ENCODE measurements at regions not wholly inside any gene's neighbourhood (a gene's known extent, or its start where the extent isn't known, plus 50 kb on each side); places are given as distances from the start of the nearest gene placed in this dataset.
"Not testable (repeated sequence)": the region's sequence is repeated elsewhere in the genome, so short reads cannot be mapped to it uniquely, and the experiment has no call there.

- H3K4me3 Mint-ChIP-seq; H3K4me1 Mint-ChIP-seq (ENCODE audit: low read depth in 2 of 2); DNase-seq (ENCODE audit: low spot score); ATAC-seq; H3K27me3 Mint-ChIP-seq; H3K27ac Mint-ChIP-seq: not testable (repeated sequence)
- H3K9me3 Mint-ChIP-seq: peaks cover 13% of the 10 kb centered on the region
- peaks cover 18% of the 10 kb centered on the region for H3K36me3 Mint-ChIP-seq
These were observed 1122.9 kb downstream of the DNAJB9 start for GRCh38 chr7:109692613-109693012.

GRCh38 chr7:109694149-109695071, 1124.7 kb downstream of the DNAJB9 start:
- DNase-seq (ENCODE audit: low spot score): no peak
- H3K4me3 Mint-ChIP-seq: no peak overlapping the region

GRCh38 chr7:109695419-109695818, 1125.7 kb downstream of the DNAJB9 start:
- Mint-ChIP-seq H3K4me3 (no peak overlapping the region), H3K4me1 (ENCODE audit: low read depth in 2 of 2) (no peaks in the 10 kb centered on the region), H3K27me3 (no peaks in the 10 kb centered on the region), H3K36me3 (peaks cover 15% of the 10 kb centered on the region), H3K9me3 (peaks cover 14% of the 10 kb centered on the region), H3K27ac (no peak overlapping the region)
- ATAC-seq (no peak), DNase-seq (ENCODE audit: low spot score) (no peak)

More at GRCh38 chr7:109694149-109695071, 1124.7 kb downstream of the DNAJB9 start:
- ATAC-seq: no peak
- Mint-ChIP-seq H3K4me1 (ENCODE audit: low read depth in 2 of 2) (peaks cover 0 to 2% of the 10 kb centered on the region in 2 donors), H3K9me3 (peaks cover 17% of the 10 kb centered on the region), H3K27me3 (no peaks in the 10 kb centered on the region), H3K36me3 (peaks cover 22% of the 10 kb centered on the region), H3K27ac (no peak overlapping the region)

GRCh38 chr7:109696723-109697122, 1127.0 kb downstream of the DNAJB9 start:
- peaks cover 15% of the 10 kb centered on the region for H3K9me3 Mint-ChIP-seq
- H3K36me3 Mint-ChIP-seq: peaks cover 12% of the 10 kb centered on the region
- ATAC-seq (no peak), DNase-seq (ENCODE audit: low spot score) (no peak)
- no peaks in the 10 kb centered on the region for H3K4me1 Mint-ChIP-seq (ENCODE audit: low read depth in 2 of 2)
- H3K27ac Mint-ChIP-seq: no peak overlapping the region
- H3K4me3 Mint-ChIP-seq: no peak overlapping the region
- H3K27me3 Mint-ChIP-seq: no peaks in the 10 kb centered on the region

- no peak overlapping the region for H3K4me3 Mint-ChIP-seq
- peaks cover 9% of the 10 kb centered on the region for H3K36me3 Mint-ChIP-seq
- H3K4me1 Mint-ChIP-seq (ENCODE audit: low read depth in 2 of 2): no peaks in the 10 kb centered on the region
- H3K27ac Mint-ChIP-seq: no peak overlapping the region
- peaks cover 16% of the 10 kb centered on the region for H3K9me3 Mint-ChIP-seq
- H3K27me3 Mint-ChIP-seq: no peaks in the 10 kb centered on the region
- no peak for DNase-seq (ENCODE audit: low spot score)
- ATAC-seq: no peak
These were observed 1130.0 kb downstream of the DNAJB9 start for GRCh38 chr7:109699661-109700060.

GRCh38 chr7:109713366-109713765, 1143.7 kb downstream of the DNAJB9 start:
- Mint-ChIP-seq H3K27me3 (no peaks in the 10 kb centered on the region), H3K4me3 (no peak overlapping the region), H3K4me1 (ENCODE audit: low read depth in 2 of 2) (no peaks in the 10 kb centered on the region), H3K36me3 (peaks cover 6% of the 10 kb centered on the region), H3K9me3 (peaks cover 10% of the 10 kb centered on the region), H3K27ac (no peak overlapping the region)
- DNase-seq (ENCODE audit: low spot score) (no peak), ATAC-seq (no peak)

GRCh38 chr7:109719359-109719758, 1149.7 kb downstream of the DNAJB9 start:
- peaks cover 14% of the 10 kb centered on the region for H3K9me3 Mint-ChIP-seq
- H3K27me3 Mint-ChIP-seq; H3K36me3 Mint-ChIP-seq; H3K4me3 Mint-ChIP-seq; H3K4me1 Mint-ChIP-seq (ENCODE audit: low read depth in 2 of 2); DNase-seq (ENCODE audit: low spot score); H3K27ac Mint-ChIP-seq; ATAC-seq: not testable (repeated sequence)

GRCh38 chr7:109734601-109735000, 1164.9 kb downstream of the DNAJB9 start:
- DNase-seq (ENCODE audit: low spot score) (no peak), ATAC-seq (no peak)
- Mint-ChIP-seq H3K9me3 (peaks cover 36% of the 10 kb centered on the region), H3K27me3 (no peaks in the 10 kb centered on the region), H3K27ac (no peak overlapping the region), H3K4me1 (ENCODE audit: low read depth in 2 of 2) (no peaks in the 10 kb centered on the region), H3K36me3 (no peaks in the 10 kb centered on the region), H3K4me3 (no peak overlapping the region)

GRCh38 chr7:109735881-109736280, 1166.2 kb downstream of the DNAJB9 start:
- ATAC-seq (no peak), DNase-seq (ENCODE audit: low spot score) (no peak)
- Mint-ChIP-seq H3K4me1 (ENCODE audit: low read depth in 2 of 2) (no peaks in the 10 kb centered on the region), H3K4me3 (no peak overlapping the region), H3K36me3 (no peaks in the 10 kb centered on the region), H3K9me3 (peaks cover 32% of the 10 kb centered on the region), H3K27ac (no peak overlapping the region), H3K27me3 (no peaks in the 10 kb centered on the region)

- H3K4me1 Mint-ChIP-seq (ENCODE audit: low read depth in 2 of 2): no peaks in the 10 kb centered on the region
- H3K27ac Mint-ChIP-seq: no peak overlapping the region
- H3K36me3 Mint-ChIP-seq: peaks cover 5% of the 10 kb centered on the region
- peaks cover 8% of the 10 kb centered on the region for H3K9me3 Mint-ChIP-seq
- H3K27me3 Mint-ChIP-seq: no peaks in the 10 kb centered on the region
- DNase-seq (ENCODE audit: low spot score) (no peak), ATAC-seq (no peak)
- no peak overlapping the region for H3K4me3 Mint-ChIP-seq
These were observed 1176.2 kb downstream of the DNAJB9 start for GRCh38 chr7:109745677-109746410.

GRCh38 chr7:109751241-109751640, 1181.6 kb downstream of the DNAJB9 start:
- Mint-ChIP-seq H3K4me3 (no peak overlapping the region), H3K27ac (no peak overlapping the region), H3K4me1 (ENCODE audit: low read depth in 2 of 2) (no peaks in the 10 kb centered on the region), H3K36me3 (peaks cover 5% of the 10 kb centered on the region), H3K9me3 (peaks cover 11% of the 10 kb centered on the region), H3K27me3 (no peaks in the 10 kb centered on the region)
- ATAC-seq (no peak), DNase-seq (ENCODE audit: low spot score) (no peak)

- ATAC-seq (no peak), DNase-seq (ENCODE audit: low spot score) (no peak)
- Mint-ChIP-seq H3K27ac (no peak overlapping the region), H3K4me3 (no peak overlapping the region), H3K4me1 (ENCODE audit: low read depth in 2 of 2) (no peaks in the 10 kb centered on the region), H3K36me3 (no peaks in the 10 kb centered on the region), H3K27me3 (no peaks in the 10 kb centered on the region), H3K9me3 (peaks cover 7% of the 10 kb centered on the region)
These were observed 1182.4 kb downstream of the DNAJB9 start for GRCh38 chr7:109752068-109752467.

- Mint-ChIP-seq H3K9me3 (peaks cover 22% of the 10 kb centered on the region), H3K36me3 (peaks cover 7% of the 10 kb centered on the region), H3K4me1 (ENCODE audit: low read depth in 2 of 2) (no peaks in the 10 kb centered on the region), H3K27me3 (no peaks in the 10 kb centered on the region), H3K27ac (no peak overlapping the region), H3K4me3 (no peak overlapping the region)
- no peak for DNase-seq (ENCODE audit: low spot score)
- no peak for ATAC-seq
These were observed 1188.0 kb downstream of the DNAJB9 start for GRCh38 chr7:109757713-109758112.

GRCh38 chr7:109763611-109764010, 1193.9 kb downstream of the DNAJB9 start:
- ATAC-seq: no peak
- H3K36me3 Mint-ChIP-seq: peaks cover 8% of the 10 kb centered on the region
- no peaks in the 10 kb centered on the region for H3K27me3 Mint-ChIP-seq
- H3K4me1 Mint-ChIP-seq (ENCODE audit: low read depth in 2 of 2): no peaks in the 10 kb centered on the region
- no peak overlapping the region for H3K4me3 Mint-ChIP-seq
- no peak overlapping the region for H3K27ac Mint-ChIP-seq
- H3K9me3 Mint-ChIP-seq: peaks cover 23% of the 10 kb centered on the region
- DNase-seq (ENCODE audit: low spot score): no peak
